H1 (cell line): ENCODE measurements at regions not wholly inside any gene's neighbourhood (a gene's known extent, or its start where the extent isn't known, plus 50 kb on each side); places are given as distances from the start of the nearest gene placed in this dataset.
"Not testable (repeated sequence)": the region's sequence is repeated elsewhere in the genome, so short reads cannot be mapped to it uniquely, and the experiment has no call there.

Experiments
- CTCF ChIA-PET: fragments of 300-600 bp; sonication (Branson Sonifier 250); formaldehyde crosslinking; loops from one replicate; lab custom pipeline; 2021; ENCODE audit not compliant: partially characterized antibody; lab: Charles Lee
- POLR2A ChIA-PET: fragments of 300-600 bp; sonication (Branson Sonifier 250); formaldehyde crosslinking; loops from one replicate; lab custom pipeline; 2021; ENCODE audit warnings: inconsistent platforms; ENCODE audit not compliant: partially characterized antibody; lab: Charles Lee
- DNase-seq, 2 experiments: peaks; one replicate each; pipeline versions ENCODE4 v3.0.0 to v3.0.0-alpha.2; 2010 to 2022; ENCODE audit warnings: low spot score in 2 of 2, low read depth in 1 of 2, mixed read lengths in 1 of 2
- FAIRE-seq: peaks from 2 replicates; lab custom pipeline; 2011; peaks lifted over from hg19 to GRCh38; lab: Jason Lieb, UNC
- H2AFZ ChIP-seq: 2 replicates; pipeline ENCODE4 v1.8.1; 2012; ENCODE audit warnings: low read length, inconsistent platforms
- H2AK5ac ChIP-seq: 2 replicates; pipeline ENCODE4 v1.6.1; 2013; ENCODE audit warnings: low read depth, low read length
- H2BK120ac ChIP-seq: replicated peaks from 2 replicates; pipeline ENCODE3; 2013; ENCODE audit warnings: low read depth, low read length, inconsistent platforms
- H2BK12ac ChIP-seq: 2 replicates; pipeline ENCODE4 v1.6.1; 2013; ENCODE audit warnings: low read depth, low read length
- H2BK15ac ChIP-seq: 2 replicates; pipeline ENCODE4 v1.6.1; 2013; ENCODE audit warnings: low read length
- H2BK20ac ChIP-seq: 2 replicates; pipeline ENCODE4 v1.6.1; 2013; ENCODE audit warnings: low read length
- H2BK5ac ChIP-seq: 2 replicates; pipeline ENCODE4 v1.6.1; 2013; ENCODE audit warnings: low read depth, low read length
- H3K14ac ChIP-seq: 2 replicates; pipeline ENCODE4 v1.6.1; 2013; ENCODE audit warnings: inconsistent platforms; ENCODE audit not compliant: insufficient read length
- H3K18ac ChIP-seq: 2 replicates; pipeline ENCODE4 v1.6.1; 2013; ENCODE audit warnings: low read length; ENCODE audit errors: extremely low read depth
- H3K23ac ChIP-seq: 2 replicates; pipeline ENCODE4 v1.6.1; 2013; ENCODE audit warnings: inconsistent platforms; ENCODE audit not compliant: insufficient read length
- H3K23me2 ChIP-seq: 2 replicates; pipeline ENCODE4 v1.6.1; 2013; ENCODE audit warnings: low read depth, low read length
- H3K27ac ChIP-seq: 2 replicates; pipeline ENCODE4 v1.6.1; 2011; ENCODE audit warnings: low read depth, low read length, inconsistent platforms
- H3K27me3 ChIP-seq, 4 experiments: replicated peaks in 1 of 4; 1 replicate in 1 of 4; 2 replicates in 3 of 4; pipeline versions ENCODE4 v1.6.1 to v1.8.1; 2011 to 2013; ENCODE audit warnings: low read length in 3 of 4, mild to moderate bottlenecking in 3 of 4, inconsistent platforms in 2 of 4, mixed read lengths in 2 of 4, moderate library complexity in 1 of 4; ENCODE audit not compliant: control insufficient read depth in 3 of 4, insufficient read depth in 3 of 4; ENCODE audit errors: extremely low read depth in 1 of 4
- H3K36me3 ChIP-seq, 4 experiments: 2 replicates each; pipeline versions ENCODE4 v1.6.1 to v1.8.1; 2011 to 2013; ENCODE audit warnings: mild to moderate bottlenecking in 4 of 4, low read length in 3 of 4, moderate library complexity in 2 of 4, control low read depth in 1 of 4, inconsistent platforms in 1 of 4; ENCODE audit not compliant: insufficient read depth in 4 of 4, control insufficient read depth in 2 of 4
- H3K4ac ChIP-seq: replicated peaks from 2 replicates; pipeline ENCODE3; 2013; ENCODE audit warnings: low read length, low read depth, mixed read lengths, inconsistent platforms; ENCODE audit not compliant: insufficient read length
- H3K4me1 ChIP-seq, 4 experiments: replicated peaks in 1 of 4; 1 replicate in 1 of 4; 2 replicates in 3 of 4; pipeline versions ENCODE4 v1.6.1 to v1.8.1; 2011 to 2013; ENCODE audit warnings: low read length in 3 of 4, inconsistent platforms in 2 of 4, mixed read lengths in 1 of 4; ENCODE audit not compliant: insufficient read depth in 4 of 4, control insufficient read depth in 3 of 4
- H3K4me2 ChIP-seq, 2 experiments: 2 replicates each; pipeline versions ENCODE4 v1.6.1 to v1.8.1; 2011 to 2013; ENCODE audit warnings: low read depth in 2 of 2, low read length in 2 of 2, control low read depth in 1 of 2, inconsistent platforms in 1 of 2, mild to moderate bottlenecking in 1 of 2; ENCODE audit not compliant: insufficient read depth in 1 of 2
- H3K4me3 ChIP-seq, 4 experiments: fragments of 200-600, 300-600 bp in 1 of 4; sonication (generic), shearing (Covaris generic), sonication (Bioruptor Twin) in 1 of 4; 2 replicates each; pipeline versions ENCODE4 v1.5.1 to v1.8.1; 2011 to 2016; ENCODE audit warnings: low read length in 4 of 4, low read depth in 3 of 4, control low read depth in 2 of 4, inconsistent platforms in 2 of 4, mild to moderate bottlenecking in 2 of 4, mixed read lengths in 1 of 4, moderate library complexity in 1 of 4; ENCODE audit not compliant: insufficient read depth in 2 of 4; ENCODE audit errors: extremely low read depth in 1 of 4
- H3K56ac ChIP-seq: replicated peaks from 2 replicates; pipeline ENCODE3; 2013; ENCODE audit warnings: low read depth, mild to moderate bottlenecking, mixed read lengths, low read length, inconsistent platforms; ENCODE audit not compliant: insufficient read length
- H3K79me1 ChIP-seq: 2 replicates; pipeline ENCODE4 v1.6.1; 2013; ENCODE audit warnings: low read depth, low read length, control low read depth
- H3K79me2 ChIP-seq, 2 experiments: 2 replicates each; pipeline versions ENCODE4 v1.6.1 to v1.8.1; 2012 to 2013; ENCODE audit warnings: low read length in 2 of 2, mild to moderate bottlenecking in 2 of 2, inconsistent platforms in 1 of 2; ENCODE audit not compliant: insufficient read depth in 2 of 2, control insufficient read depth in 1 of 2
- H3K9ac ChIP-seq, 4 experiments: replicated peaks in 1 of 4; 1 replicate in 1 of 4; 2 replicates in 3 of 4; pipeline versions ENCODE4 v1.6.1 to v1.8.1; 2011 to 2013; ENCODE audit warnings: low read depth in 3 of 4, low read length in 3 of 4, control low read depth in 2 of 4, mild to moderate bottlenecking in 2 of 4, moderate library complexity in 2 of 4, inconsistent platforms in 1 of 4; ENCODE audit errors: extremely low read depth in 1 of 4
- H3K9me3 ChIP-seq, 2 experiments: 2 replicates each; pipeline versions ENCODE4 v1.6.1 to v1.8.1; 2012 to 2013; ENCODE audit warnings: mild to moderate bottlenecking in 2 of 2, moderate library complexity in 2 of 2, control low read depth in 1 of 2, inconsistent platforms in 1 of 2, low read depth in 1 of 2, low read length in 1 of 2, mixed read lengths in 1 of 2; ENCODE audit not compliant: insufficient read depth in 2 of 2
- H4K20me1 ChIP-seq, 2 experiments: replicated peaks in 1 of 2; 2 replicates each; pipeline versions ENCODE3 to v1.8.1; 2011 to 2013; ENCODE audit warnings: inconsistent platforms in 2 of 2, low read length in 2 of 2, mild to moderate bottlenecking in 1 of 2; ENCODE audit not compliant: insufficient read depth in 2 of 2, control insufficient read depth in 1 of 2
- H4K5ac ChIP-seq: 2 replicates; pipeline ENCODE4 v1.6.1; 2013; ENCODE audit warnings: low read length, low read depth, mixed read lengths, inconsistent platforms; ENCODE audit not compliant: insufficient read length
- H4K8ac ChIP-seq: 2 replicates; pipeline ENCODE4 v1.8.0; 2013; ENCODE audit warnings: mild to moderate bottlenecking, moderate library complexity, low read length, inconsistent platforms; ENCODE audit not compliant: insufficient read depth; ENCODE audit errors: extremely low read depth
- H4K91ac ChIP-seq: replicated peaks from 2 replicates; pipeline ENCODE3; 2013; ENCODE audit warnings: low read length, mixed read lengths, inconsistent platforms; ENCODE audit not compliant: insufficient read length
- GTF2F1 ChIP-seq: IDR thresholded peaks from 2 replicates; pipeline ENCODE4 v1.6.1; 2012; ENCODE audit warnings: low read depth, low read length, improper control_type of control experiment, borderline replicate concordance
- NRF1 ChIP-seq: IDR thresholded peaks from 2 replicates; pipeline ENCODE4 v1.6.1; 2011; ENCODE audit warnings: mild to moderate bottlenecking, low read depth, low read length, improper control_type of control experiment
- WGBS, 2 experiments: shearing (Covaris generic) in 1 of 2; methylation state at CpG; one replicate each; pipeline versions ENCODE4 v1.1.6 to v1.1.7; 2013 to 2015; ENCODE audit warnings: low lambda C conversion rate in 2 of 2, mixed read lengths in 2 of 2, inconsistent platforms in 1 of 2, low coverage in 1 of 2, missing lambda C conversion rate in 1 of 2; ENCODE audit not compliant: insufficient replicate concordance in 2 of 2, insufficient coverage in 1 of 2, insufficient read length in 1 of 2; ENCODE audit errors: extremely low coverage in 1 of 2, missing lambda C conversion rate in 1 of 2; 5-methylcytosine and 5-hydroxymethylcytosine counted together

- Histone ChIP-seq H4K91ac (no peak overlapping the region), H3K9ac (no peak overlapping the region), H3K18ac (no peak overlapping the region), H2BK5ac (no peak overlapping the region), H4K20me1 (no peaks in the 10 kb centered on the region), H3K4me1 (no peaks in the 10 kb centered on the region), H3K4ac (no peak overlapping the region), H3K23ac (no peak overlapping the region), H2BK20ac (no peak overlapping the region), H2BK12ac (no peak overlapping the region), H3K14ac (no peak overlapping the region), H2BK15ac (no peak overlapping the region), H3K27me3 (peaks cover 0 to 1% (median 0%) of the 10 kb centered on the region in 4 experiments; a peak in 1 of 7 replicates), H3K79me1 (no peaks in the 10 kb centered on the region), H3K9me3 (no peaks in the 10 kb centered on the region), H4K5ac (no peak overlapping the region), H2AK5ac (no peak overlapping the region), H3K4me2 (no peak overlapping the region), H4K8ac (no peak overlapping the region), H3K79me2 (no peaks in the 10 kb centered on the region), H2AFZ (no peak overlapping the region), H3K56ac (no peak overlapping the region), H3K36me3 (no peaks in the 10 kb centered on the region), H2BK120ac (no peak overlapping the region), H3K27ac (no peak overlapping the region), H3K23me2 (no peaks in the 10 kb centered on the region), H3K4me3 (no peak overlapping the region)
- CTCF ChIA-PET, result interaction anchor here (2.0 kb wide), 1 partner anchor 9 kb away, joined by 5 read pairs; no protein-coding TSS in a partner anchor
- POLR2A ChIA-PET, result no interaction called here
- no peak for TF ChIP-seq NRF1
- no peak for TF ChIP-seq GTF2F1
- DNase-seq (no peak), FAIRE-seq (no peak)
- 70% methylated on average over 1 of the region's 1 CpG; no CpG with 5 or more reads in 1 of the 2 experiments for WGBS, 2 experiments
Measured at GRCh38 chr6:85077098-85077497, 312.7 kb upstream of the TBX18 start.

GRCh38 chr6:85071845-85072244 is 307.4 kb upstream of the TBX18 start:
- H3K14ac ChIP-seq, H2BK20ac ChIP-seq, H4K20me1 ChIP-seq, H3K4me3 ChIP-seq, H4K5ac ChIP-seq, H2AK5ac ChIP-seq, H3K27ac ChIP-seq, H4K8ac ChIP-seq, H3K27me3 ChIP-seq, H3K23ac ChIP-seq, H3K36me3 ChIP-seq, POLR2A ChIA-PET, H4K91ac ChIP-seq, DNase-seq, H2AFZ ChIP-seq, H3K9ac ChIP-seq, H3K9me3 ChIP-seq, H3K18ac ChIP-seq, H2BK120ac ChIP-seq, H3K4me1 ChIP-seq, H2BK12ac ChIP-seq, H3K4me2 ChIP-seq, H3K4ac ChIP-seq, H3K79me1 ChIP-seq, H2BK15ac ChIP-seq, H3K56ac ChIP-seq, FAIRE-seq, H3K79me2 ChIP-seq, H2BK5ac ChIP-seq, CTCF ChIA-PET, H3K23me2 ChIP-seq: not testable (repeated sequence)
- 93% methylated on average over 6 of the region's 6 CpGs; no CpG with 5 or more reads in 1 of the 2 experiments for WGBS, 2 experiments
